ENCODE measurements at regions not wholly inside any gene's neighbourhood (a gene's known extent, or its start where the extent isn't known, plus 50 kb on each side); places are given as distances from the start of the nearest gene placed in this dataset.
A peak's percentile ranks its signal among the peaks of the same experiment; 100 is the strongest.

DNA sequence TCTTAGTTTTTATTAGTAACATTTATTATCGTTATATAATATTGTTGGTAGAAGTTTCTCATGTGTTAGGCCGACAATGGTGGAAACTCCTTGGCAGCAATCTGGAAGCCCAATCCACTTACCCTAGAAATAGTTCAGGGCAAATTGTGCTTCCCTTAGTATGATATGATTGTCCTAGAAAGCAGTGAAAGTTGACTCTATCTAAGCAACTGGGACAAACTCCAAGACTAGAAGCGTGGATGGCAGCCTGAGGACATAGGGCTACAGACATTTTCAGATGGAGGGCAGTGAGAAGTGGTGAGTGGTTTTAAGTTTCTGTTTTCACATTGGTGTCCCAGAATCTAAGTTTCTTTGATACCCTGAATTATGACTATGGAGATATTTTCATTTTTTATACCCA, 63.3 kb upstream of the TRPC3 start:
- TF ChIP-seq, protein P1, sequence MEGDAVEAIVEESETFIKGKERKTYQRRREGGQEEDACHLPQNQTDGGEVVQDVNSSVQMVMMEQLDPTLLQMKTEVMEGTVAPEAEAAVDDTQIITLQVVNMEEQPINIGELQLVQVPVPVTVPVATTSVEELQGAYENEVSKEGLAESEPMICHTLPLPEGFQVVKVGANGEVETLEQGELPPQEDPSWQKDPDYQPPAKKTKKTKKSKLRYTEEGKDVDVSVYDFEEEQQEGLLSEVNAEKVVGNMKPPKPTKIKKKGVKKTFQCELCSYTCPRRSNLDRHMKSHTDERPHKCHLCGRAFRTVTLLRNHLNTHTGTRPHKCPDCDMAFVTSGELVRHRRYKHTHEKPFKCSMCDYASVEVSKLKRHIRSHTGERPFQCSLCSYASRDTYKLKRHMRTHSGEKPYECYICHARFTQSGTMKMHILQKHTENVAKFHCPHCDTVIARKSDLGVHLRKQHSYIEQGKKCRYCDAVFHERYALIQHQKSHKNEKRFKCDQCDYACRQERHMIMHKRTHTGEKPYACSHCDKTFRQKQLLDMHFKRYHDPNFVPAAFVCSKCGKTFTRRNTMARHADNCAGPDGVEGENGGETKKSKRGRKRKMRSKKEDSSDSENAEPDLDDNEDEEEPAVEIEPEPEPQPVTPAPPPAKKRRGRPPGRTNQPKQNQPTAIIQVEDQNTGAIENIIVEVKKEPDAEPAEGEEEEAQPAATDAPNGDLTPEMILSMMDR (IDR thresholded peaks at IDR 0.05; ENCODE audit: low read depth, low read length) = no peak
- DNase-seq (ENCODE audit: low read depth, low spot score) = no peak
- CTCF ChIA-PET = no interaction called here
- Histone ChIP-seq H3K9me3 (ENCODE audit: control insufficient read depth, insufficient read depth, low read length) (no peaks in the 10 kb centered on the region), H3K27me3 (ENCODE audit: control insufficient read depth, insufficient read depth, low read length) (no peaks in the 10 kb centered on the region), H3K4me3 (ENCODE audit: low read depth, low read length) (no peak overlapping the region), H3K27ac (ENCODE audit: low read depth, low read length) (no peak overlapping the region)
- POLR2A ChIA-PET = no interaction called here

DNA sequence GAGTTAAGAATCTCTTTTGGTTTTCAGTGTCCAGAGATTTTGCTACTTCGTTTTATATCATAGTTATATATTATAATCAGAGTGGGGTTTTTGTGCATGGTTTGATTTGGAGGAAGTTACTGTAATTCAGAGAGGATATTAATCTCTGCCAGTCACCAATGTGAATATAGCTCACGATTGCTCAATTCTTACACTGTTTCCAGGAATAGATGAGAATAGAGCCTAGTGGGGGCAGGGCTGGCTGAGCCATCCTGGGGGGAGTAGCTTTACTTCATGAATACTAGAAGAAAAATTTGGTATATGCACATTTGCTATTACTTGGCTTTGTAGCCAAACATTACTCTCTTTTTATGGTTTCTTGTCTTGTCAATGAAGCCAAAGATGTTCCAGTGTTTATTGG, 60.9 kb upstream of the TRPC3 start:
- H3K4me3 ChIP-seq (ENCODE audit: low read depth, low read length) = no peak overlapping the region
- ChIA-PET CTCF (interaction anchor here (0.6 kb wide), 1 partner anchor 233 kb away, joined by 4 read pairs; no protein-coding TSS in a partner anchor), POLR2A (no interaction called here)
- DNase-seq (ENCODE audit: low read depth, low spot score) = no peak
- H3K27me3 ChIP-seq (ENCODE audit: control insufficient read depth, insufficient read depth, low read length) = no peaks in the 10 kb centered on the region
- no peak overlapping the region for H3K27ac ChIP-seq (ENCODE audit: low read depth, low read length)
- TF ChIP-seq, protein P1 (IDR thresholded peaks at IDR 0.05; ENCODE audit: low read depth, low read length) = no peak
- H3K9me3 ChIP-seq (ENCODE audit: control insufficient read depth, insufficient read depth, low read length) = no peaks in the 10 kb centered on the region

DNA sequence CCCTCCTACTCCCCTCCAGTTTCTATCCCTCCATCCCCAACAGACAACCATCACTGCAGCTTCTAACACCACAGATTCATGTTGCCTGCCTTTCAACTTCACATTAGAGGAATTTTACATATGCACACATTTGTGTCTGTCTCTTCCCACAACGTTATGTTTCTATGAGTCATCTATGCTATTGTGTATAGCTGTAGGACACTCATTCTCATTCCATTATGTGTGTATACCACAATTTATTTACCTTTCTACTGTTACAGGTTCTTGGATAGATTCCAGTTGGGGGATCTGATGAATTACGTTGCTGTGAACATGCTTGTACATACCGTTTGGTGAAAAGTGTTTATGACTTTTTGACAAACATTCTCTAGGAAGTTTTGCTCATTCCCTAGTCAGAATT, 58.8 kb upstream of the TRPC3 start:
- Histone ChIP-seq H3K9me3 (ENCODE audit: control insufficient read depth, insufficient read depth, low read length) (no peaks in the 10 kb centered on the region), H3K27ac (ENCODE audit: low read depth, low read length) (peak overlapping the region; percentile 53), H3K27me3 (ENCODE audit: control insufficient read depth, insufficient read depth, low read length) (no peaks in the 10 kb centered on the region), H3K4me3 (ENCODE audit: low read depth, low read length) (no peak overlapping the region)
- TF ChIP-seq, protein P1 (IDR thresholded peaks at IDR 0.05; ENCODE audit: low read depth, low read length) = no peak
- CTCF ChIA-PET = no interaction called here
- POLR2A ChIA-PET = interaction anchor here (1.2 kb wide), 1 partner anchor 20 kb away, joined by 3 read pairs; no protein-coding TSS in a partner anchor
- peak; percentile 89 for DNase-seq (ENCODE audit: low read depth, low spot score)

DNA sequence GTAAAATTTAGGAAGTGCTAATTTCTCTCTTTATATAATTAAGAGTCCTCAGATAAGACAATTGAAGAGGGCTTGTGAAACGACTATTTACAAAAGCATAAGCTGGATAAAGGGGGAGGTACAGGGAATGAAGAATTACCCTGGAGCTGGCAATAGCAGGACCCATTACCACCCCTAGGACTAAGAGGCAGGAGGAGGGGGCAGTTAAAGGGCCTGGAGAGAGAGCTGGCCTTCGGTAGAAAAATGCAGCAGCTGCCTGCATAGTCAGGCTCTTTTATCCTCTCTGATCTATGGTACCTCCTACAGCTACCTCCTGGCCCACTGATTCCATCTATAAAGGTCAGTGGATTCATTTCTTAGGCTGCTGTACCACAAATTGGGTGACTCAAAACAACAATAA, 57.7 kb upstream of the TRPC3 start:
- no peak for DNase-seq (ENCODE audit: low read depth, low spot score)
- CTCF ChIA-PET = no interaction called here
- TF ChIP-seq, protein P1 (IDR thresholded peaks at IDR 0.05; ENCODE audit: low read depth, low read length) = no peak
- POLR2A ChIA-PET = no interaction called here
- H3K4me3 ChIP-seq (ENCODE audit: low read depth, low read length) = no peak overlapping the region
- no peaks in the 10 kb centered on the region for H3K9me3 ChIP-seq (ENCODE audit: control insufficient read depth, insufficient read depth, low read length)
- H3K27me3 ChIP-seq (ENCODE audit: control insufficient read depth, insufficient read depth, low read length) = no peaks in the 10 kb centered on the region
- H3K27ac ChIP-seq (ENCODE audit: low read depth, low read length) = no peak overlapping the region

DNA sequence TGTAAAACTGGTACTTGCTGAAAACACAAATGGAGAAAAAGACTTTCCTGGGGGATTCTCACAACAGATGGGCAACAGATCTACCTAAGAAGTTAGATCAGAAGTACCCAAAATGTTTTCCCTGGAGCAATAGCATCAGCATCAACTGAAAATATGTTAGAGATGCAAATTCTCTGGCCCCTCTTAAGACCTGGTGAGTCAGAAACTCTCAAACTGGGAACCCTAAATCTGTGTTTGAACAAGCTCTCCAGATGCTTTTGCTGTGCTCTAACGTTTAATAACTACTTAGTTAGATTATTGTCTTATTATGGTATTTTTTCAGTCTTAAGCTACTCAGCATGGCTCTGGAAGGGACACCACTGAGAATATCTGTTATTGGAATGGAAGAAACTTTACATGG, 55.2 kb upstream of the TRPC3 start:
- TF ChIP-seq, protein P1 (IDR thresholded peaks at IDR 0.05; ENCODE audit: low read depth, low read length) = no peak
- DNase-seq (ENCODE audit: low read depth, low spot score) = no peak
- CTCF ChIA-PET = no interaction called here

More for the DNA sequence above, 55.2 kb upstream of the TRPC3 start:
- no peaks in the 10 kb centered on the region; the same call in 1 of the 2 replicates for H3K9me3 ChIP-seq (ENCODE audit: control insufficient read depth, insufficient read depth, low read length)
- H3K4me3 ChIP-seq (ENCODE audit: low read depth, low read length) = no peak overlapping the region
- POLR2A ChIA-PET = no interaction called here
- no peaks in the 10 kb centered on the region for H3K27me3 ChIP-seq (ENCODE audit: control insufficient read depth, insufficient read depth, low read length)
- H3K27ac ChIP-seq (ENCODE audit: low read depth, low read length) = no peak overlapping the region

Data from AG04450 (cell line).